ENCODE measurements at regions not wholly inside any gene's neighbourhood (a gene's known extent, or its start where the extent isn't known, plus 50 kb on each side); places are given as distances from the start of the nearest gene placed in this dataset.

DNA sequence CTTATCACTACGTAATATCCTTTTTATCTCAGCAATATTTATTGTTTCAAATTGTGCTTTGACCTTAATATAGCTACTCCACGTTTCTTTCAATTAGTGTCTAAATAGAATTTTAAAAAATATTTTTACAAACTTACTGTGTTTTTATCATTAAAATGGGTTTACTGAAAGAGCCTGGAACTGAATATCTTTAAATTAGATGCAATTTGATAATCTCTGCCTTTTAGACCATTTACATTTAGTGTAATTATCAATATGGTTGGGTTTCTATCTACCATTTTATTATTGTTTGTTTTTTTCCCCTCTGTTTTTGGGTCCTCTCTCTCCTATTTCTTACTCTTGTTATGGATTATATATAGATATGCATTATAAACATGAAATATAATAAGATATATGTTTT lies 327.8 kb downstream of the IRX2 start:
- CTCF ChIA-PET (ENCODE audit: partially characterized antibody), result no interaction called here
- Histone ChIP-seq H3K27me3 (replicated peaks in 1 of 4; ENCODE audit: control insufficient read depth in 3 of 4, extremely low read depth in 1 of 4, insufficient read depth in 3 of 4, low read length in 3 of 4) (no peaks in the 10 kb centered on the region), H3K9ac (replicated peaks in 1 of 4; ENCODE audit: extremely low read depth in 1 of 4, low read depth in 3 of 4, low read length in 3 of 4) (no peak overlapping the region), H2BK120ac (replicated peaks; ENCODE audit: low read depth, low read length) (no peak overlapping the region), H4K91ac (replicated peaks; ENCODE audit: insufficient read length, low read length) (no peak overlapping the region), H3K9me3 (ENCODE audit: insufficient read depth in 2 of 2, low read depth in 1 of 2, low read length in 1 of 2) (peaks cover 3 to 14% of the 10 kb centered on the region in 2 experiments; a peak in 2 of 4 replicates), H3K4ac (replicated peaks; ENCODE audit: insufficient read length, low read depth, low read length) (no peak overlapping the region), H3K4me2 (ENCODE audit: insufficient read depth in 1 of 2, low read depth in 2 of 2, low read length in 2 of 2) (no peak overlapping the region), H3K23me2 (ENCODE audit: low read depth, low read length) (no peaks in the 10 kb centered on the region), H3K79me1 (ENCODE audit: low read depth, low read length) (no peaks in the 10 kb centered on the region), H4K20me1 (replicated peaks in 1 of 2; ENCODE audit: control insufficient read depth in 1 of 2, insufficient read depth in 2 of 2, low read length in 2 of 2) (no peaks in the 10 kb centered on the region), H3K4me3 (ENCODE audit: extremely low read depth in 1 of 4, insufficient read depth in 2 of 4, low read depth in 3 of 4, low read length in 4 of 4) (no peak overlapping the region), H2BK5ac (ENCODE audit: low read depth, low read length) (no peak overlapping the region), H3K27ac (ENCODE audit: low read depth, low read length) (no peak overlapping the region), H2AK5ac (ENCODE audit: low read depth, low read length) (no peak overlapping the region), H4K5ac (ENCODE audit: insufficient read length, low read depth, low read length) (no peak overlapping the region), H2BK20ac (ENCODE audit: low read length) (no peak overlapping the region), H3K14ac (ENCODE audit: insufficient read length) (no peak overlapping the region), H2BK12ac (ENCODE audit: low read depth, low read length) (no peak overlapping the region), H2AFZ (ENCODE audit: low read length) (no peak overlapping the region), H3K23ac (ENCODE audit: insufficient read length) (no peak overlapping the region), H2BK15ac (ENCODE audit: low read length) (no peak overlapping the region), H3K36me3 (ENCODE audit: control insufficient read depth in 2 of 4, insufficient read depth in 4 of 4, low read length in 3 of 4) (no peaks in the 10 kb centered on the region), H3K79me2 (ENCODE audit: control insufficient read depth in 1 of 2, insufficient read depth in 2 of 2, low read length in 2 of 2) (no peaks in the 10 kb centered on the region), H3K56ac (replicated peaks; ENCODE audit: insufficient read length, low read depth, low read length) (no peak overlapping the region), H4K8ac (ENCODE audit: extremely low read depth, insufficient read depth, low read length) (no peak overlapping the region), H3K4me1 (replicated peaks in 1 of 4; ENCODE audit: control insufficient read depth in 3 of 4, insufficient read depth in 4 of 4, low read length in 3 of 4) (no peaks in the 10 kb centered on the region), H3K18ac (ENCODE audit: extremely low read depth, low read length) (no peak overlapping the region)
- WGBS, 2 experiments (ENCODE audit: extremely low coverage in 1 of 2, insufficient coverage in 1 of 2, insufficient read length in 1 of 2, insufficient replicate concordance in 2 of 2, low coverage in 1 of 2, low lambda C conversion rate in 2 of 2, missing lambda C conversion rate in 1 of 2), result 85% methylated on average over 2 of the region's 2 CpGs; no CpG with 5 or more reads in 1 of the 2 experiments
- POLR2A ChIA-PET (ENCODE audit: partially characterized antibody), result no interaction called here
- no peak for DNase-seq (ENCODE audit: low read depth in 1 of 2, low spot score in 2 of 2)
- TF ChIP-seq HDAC6 (IDR thresholded peaks at IDR 0.05; ENCODE audit: low read depth, low read length) (no peak), KDM1A (IDR thresholded peaks at IDR 0.05; ENCODE audit: borderline replicate concordance, low read length) (peak; percentile 21; the same call in 1 of the 2 replicates)
- no peak for FAIRE-seq

Data from H1 (cell line).